Heart right ventricle (tissue), 16 donors: ENCODE measurements at regions not wholly inside any gene's neighbourhood (a gene's known extent, or its start where the extent isn't known, plus 50 kb on each side); places are given as distances from the start of the nearest gene placed in this dataset.

ENCODE experiments used
- ATAC-seq, 8 donors: fragments of 200-7000 bp; cut with Tn5 transposase; one replicate each; pipeline ENCODE4 v1.9.1; 2020; ENCODE audit warnings: mild to moderate bottlenecking in 8 of 8, moderate library complexity in 8 of 8, moderate number of reproducible peaks in 1 of 8
- DNase-seq, 2 donors: peaks; one replicate each; pipeline ENCODE4 v3.0.0-alpha.2; 2020
- H3K27ac ChIP-seq, 10 donors: fragments of 200-600 bp; sonication (generic) in 2 of 10; one replicate each; pipeline versions ENCODE4 v1.5.0 to v1.8.0; 2020 to 2022; ENCODE audit warnings: mild to moderate bottlenecking in 3 of 10
- H3K27me3 ChIP-seq, 7 donors: fragments of 200-600 bp; one replicate each; pipeline ENCODE4 v1.8.0; 2021 to 2022; ENCODE audit warnings: mild to moderate bottlenecking in 2 of 7
- H3K36me3 ChIP-seq, 9 donors: fragments of 200-600 bp; sonication (generic) in 1 of 9; one replicate each; pipeline versions ENCODE4 v1.5.0 to v1.8.0; 2020 to 2022; ENCODE audit warnings: mild to moderate bottlenecking in 2 of 9
- H3K4me1 ChIP-seq, 9 donors: fragments of 200-600 bp; sonication (generic) in 1 of 9; one replicate each; pipeline versions ENCODE4 v1.5.0 to v1.8.0; 2020 to 2022; ENCODE audit warnings: mild to moderate bottlenecking in 4 of 9
- H3K4me3 ChIP-seq, 10 donors: fragments of 200-600 bp; sonication (generic) in 2 of 10; one replicate each; pipeline versions ENCODE4 v1.5.0 to v1.8.0; 2020 to 2022; ENCODE audit warnings: mild to moderate bottlenecking in 7 of 10, moderate library complexity in 2 of 10
- H3K9me3 ChIP-seq, 11 donors: fragments of 200-600 bp in 10 of 11; sonication (generic) in 2 of 11; one replicate each; pipeline versions ENCODE4 v1.5.0 to v1.8.0; 2013 to 2022; ENCODE audit warnings: mild to moderate bottlenecking in 2 of 11, control low read depth in 1 of 11, moderate library complexity in 1 of 11
- WGBS, 2 donors: extraction: QIAGEN DNeasy Blood & Tissue Kit; methylation state at CpG; one replicate each; pipeline ENCODE4 v1.1.7; 2013; ENCODE audit warnings: inconsistent platforms in 1 of 2; 5-methylcytosine and 5-hydroxymethylcytosine counted together
- intact Hi-C, 10 donors: fragments of 100-400 bp; cut with DNase I; formaldehyde crosslinking; loops; one replicate each; pipeline versions ENCODE4 v1.11.1 to v1.14.2; 2022
- TF ChIP-seq, protein P1 (sequence below), 9 donors: fragments of 200-600 bp; sonication (generic) in 2 of 9; IDR thresholded peaks; one replicate each; pipeline versions ENCODE4 v1.5.0 to v1.8.0; 2021 to 2022; ENCODE audit warnings: antibody characterized with exemption in 9 of 9, mild to moderate bottlenecking in 5 of 9, moderate library complexity in 1 of 9
- donor health status: Arrhythmogenic right ventricular cardiomyopathy.
- donor health status: ischemic (EF 13 %, LVEDD 7.1; RV severe dilation, severe dysfunction).
- donor health status: healthy with polysubstance abuse.
- donor health status: DM: no; HTN: yes; CAD: no.
- donor health status: DM: no; HTN: no; CAD: no.
- donor health status: ischemic (EF 25% LVEDD 6.9; RV normal size, moderate dysfunction).
- donor health status: ischemic (EF 25% LVEDD 5.7; RV mildly dilated, moderate dysfunction).
- donor health status: healthy.
- donor health status: DM: yes; HTN: yes; CAD: no.
- donor health status: Ischemic cardiomyopathy.
- donor health status: ischemic (EF 35%, LVEDD 5.7; RV mildly dilated, moderate dysfunction).
- donor health status: nonischemic (EF 11% LVEDD 7.7; RV severe dilation, severe dysfunction).
- donor health status: DM: yes; HTN: yes; CAD: no.
- donor health status: PGD.
- donor health status: ischemic (EF 29% LVEDD 5.4; RV normal size, mild dysfunction).
- donor health status: nonischemic (EF 23%, LVEDD 6.1; RV moderate dilation, normal function).

- 78 to 85% methylated on average over 4 of the region's 4 CpGs for WGBS, 2 donors
- Histone ChIP-seq H3K4me1 (no peaks in the 10 kb centered on the region), H3K27me3 (no peaks in the 10 kb centered on the region), H3K9me3 (no peaks in the 10 kb centered on the region), H3K36me3 (no peaks in the 10 kb centered on the region), H3K4me3 (no peak overlapping the region), H3K27ac (no peak overlapping the region)
- intact Hi-C loops: no loop called here
- TF ChIP-seq, protein P1, sequence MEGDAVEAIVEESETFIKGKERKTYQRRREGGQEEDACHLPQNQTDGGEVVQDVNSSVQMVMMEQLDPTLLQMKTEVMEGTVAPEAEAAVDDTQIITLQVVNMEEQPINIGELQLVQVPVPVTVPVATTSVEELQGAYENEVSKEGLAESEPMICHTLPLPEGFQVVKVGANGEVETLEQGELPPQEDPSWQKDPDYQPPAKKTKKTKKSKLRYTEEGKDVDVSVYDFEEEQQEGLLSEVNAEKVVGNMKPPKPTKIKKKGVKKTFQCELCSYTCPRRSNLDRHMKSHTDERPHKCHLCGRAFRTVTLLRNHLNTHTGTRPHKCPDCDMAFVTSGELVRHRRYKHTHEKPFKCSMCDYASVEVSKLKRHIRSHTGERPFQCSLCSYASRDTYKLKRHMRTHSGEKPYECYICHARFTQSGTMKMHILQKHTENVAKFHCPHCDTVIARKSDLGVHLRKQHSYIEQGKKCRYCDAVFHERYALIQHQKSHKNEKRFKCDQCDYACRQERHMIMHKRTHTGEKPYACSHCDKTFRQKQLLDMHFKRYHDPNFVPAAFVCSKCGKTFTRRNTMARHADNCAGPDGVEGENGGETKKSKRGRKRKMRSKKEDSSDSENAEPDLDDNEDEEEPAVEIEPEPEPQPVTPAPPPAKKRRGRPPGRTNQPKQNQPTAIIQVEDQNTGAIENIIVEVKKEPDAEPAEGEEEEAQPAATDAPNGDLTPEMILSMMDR (IDR thresholded peaks at IDR 0.05): no peak
- DNase-seq (no peak), ATAC-seq (no peak)
These were observed 493.1 kb downstream of the DNAJB9 start for GRCh38 chr7:109062798-109063197.

- DNase-seq (no peak), ATAC-seq (no peak)
- no peaks in the 10 kb centered on the region for H3K36me3 ChIP-seq
- no peaks in the 10 kb centered on the region for H3K4me1 ChIP-seq
- H3K27me3 ChIP-seq: no peaks in the 10 kb centered on the region
- H3K27ac ChIP-seq: no peak overlapping the region
- TF ChIP-seq, protein P1 (IDR thresholded peaks at IDR 0.05): no peak
- H3K9me3 ChIP-seq: peaks cover 0 to 15% (median 0%) of the 10 kb centered on the region in 11 donors
- WGBS, 2 donors: 91 to 92% methylated on average over 3 of the region's 3 CpGs
- intact Hi-C loops: no loop called here
- H3K4me3 ChIP-seq: no peak overlapping the region
These were observed 503.9 kb downstream of the DNAJB9 start for GRCh38 chr7:109073543-109073942.

DNA sequence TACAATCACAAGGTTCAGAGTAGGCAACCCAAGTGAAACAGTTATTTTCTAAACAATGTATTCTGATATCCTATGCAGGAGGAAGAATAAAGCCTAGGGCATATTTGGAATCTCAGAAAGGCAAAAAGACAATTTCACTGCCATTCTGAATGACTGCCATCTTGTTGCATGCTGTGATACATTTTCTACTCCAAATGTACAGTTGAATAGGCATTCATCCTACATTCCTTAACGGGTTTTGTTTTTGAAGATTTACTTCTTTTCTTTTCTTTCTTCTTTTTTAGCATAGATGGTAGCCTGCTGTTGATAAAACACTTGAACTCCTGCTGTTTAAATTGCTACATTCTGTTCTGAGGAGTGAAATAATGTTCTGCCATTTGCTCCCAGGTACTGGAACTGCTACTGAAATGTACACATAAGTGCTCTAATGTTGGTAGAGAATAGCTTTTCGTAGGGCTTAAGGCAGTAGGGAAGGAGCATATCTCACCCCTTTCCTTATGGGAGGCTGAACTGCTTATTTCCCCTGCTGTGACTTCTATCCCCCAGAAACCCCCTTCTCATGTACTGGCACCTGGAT lies 506.8 kb downstream of the DNAJB9 start:
- 62 to 70% methylated on average over 2 of the region's 2 CpGs for WGBS, 2 donors
- no peak overlapping the region for H3K27ac ChIP-seq
- TF ChIP-seq, protein P1 (IDR thresholded peaks at IDR 0.05): no peak
- ATAC-seq (no peak), DNase-seq (no peak)
- intact Hi-C loops: no loop called here
- H3K4me3 ChIP-seq: no peak overlapping the region
- no peaks in the 10 kb centered on the region for H3K36me3 ChIP-seq
- no peaks in the 10 kb centered on the region for H3K27me3 ChIP-seq
- peaks cover 0 to 4% (median 0%) of the 10 kb centered on the region in 11 donors for H3K9me3 ChIP-seq
- no peaks in the 10 kb centered on the region for H3K4me1 ChIP-seq

GRCh38 chr7:109091042-109091441 lies 521.4 kb downstream of the DNAJB9 start:
- Histone ChIP-seq H3K27me3 (no peaks in the 10 kb centered on the region), H3K27ac (no peak overlapping the region), H3K9me3 (peaks cover 0 to 25% (median 4%) of the 10 kb centered on the region in 11 donors), H3K36me3 (no peaks in the 10 kb centered on the region), H3K4me3 (no peak overlapping the region), H3K4me1 (no peaks in the 10 kb centered on the region)
- ATAC-seq: no peak
- intact Hi-C loops: no loop called here
- DNase-seq: no peak
- TF ChIP-seq, protein P1 (IDR thresholded peaks at IDR 0.05): no peak
- 78 to 79% methylated on average over 1 of the region's 1 CpG for WGBS, 2 donors
